GM18907 (cell line): ENCODE measurements at regions not wholly inside any gene's neighbourhood (a gene's known extent, or its start where the extent isn't known, plus 50 kb on each side); places are given as distances from the start of the nearest gene placed in this dataset.
"Not testable (repeated sequence)": the region's sequence is repeated elsewhere in the genome, so short reads cannot be mapped to it uniquely, and the experiment has no call there.

ENCODE experiments used
- ATAC-seq: cut with Tn5 transposase; IDR thresholded peaks from one replicate; pipeline ENCODE4 v1.9.1; 2021; ENCODE audit warnings: mild to moderate bottlenecking, moderate library complexity; ENCODE audit not compliant: unreplicated experiment

DNA sequence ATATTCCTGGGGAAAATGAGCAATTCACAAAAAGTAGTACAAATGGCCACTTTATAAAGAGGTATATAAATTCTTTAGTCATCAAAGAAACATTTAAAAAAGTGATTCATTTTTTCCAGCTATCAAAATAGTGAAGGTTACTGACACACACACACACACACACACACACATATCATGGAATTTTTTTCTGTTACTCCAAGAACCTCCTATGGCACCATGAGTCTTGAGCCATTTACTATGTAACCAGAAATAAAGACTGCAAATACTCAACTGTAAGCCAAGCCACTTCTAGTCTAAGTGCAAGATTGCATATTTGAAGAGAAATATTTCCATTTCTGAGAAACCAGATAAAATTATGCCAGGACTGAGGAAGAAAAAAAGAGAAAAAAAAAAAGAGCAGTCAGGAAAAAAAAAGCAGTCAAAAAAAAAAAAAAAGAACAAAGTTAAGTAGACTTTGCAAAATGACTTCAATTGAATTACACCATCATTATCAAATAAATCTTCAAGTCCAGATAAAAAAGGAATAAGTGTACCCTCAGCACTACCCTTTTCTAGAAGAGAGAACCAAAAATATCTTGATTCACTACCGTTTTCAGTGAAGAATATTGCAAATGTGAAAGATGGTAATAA, 275.7 kb downstream of the DAD1 start:
- no peak for ATAC-seq

DNA sequence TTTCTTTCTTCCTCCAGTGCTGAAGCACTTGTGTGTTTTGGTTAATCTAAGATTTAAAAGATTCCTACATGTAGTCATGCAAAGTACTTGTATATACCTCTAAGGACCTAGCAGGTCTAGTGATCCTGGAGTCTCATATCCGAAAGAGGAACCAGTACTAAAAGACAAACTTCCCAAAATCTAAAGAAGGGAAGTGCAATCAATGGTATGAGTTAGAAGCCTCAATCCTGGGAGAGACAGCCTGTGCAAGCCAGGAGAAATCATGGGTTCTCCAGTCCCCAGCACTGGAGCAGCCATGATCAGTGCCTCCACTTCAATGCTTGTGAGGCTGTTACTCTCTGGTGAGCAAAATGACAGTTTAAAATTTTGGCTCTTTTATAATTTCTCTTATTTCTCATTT, 277.4 kb downstream of the DAD1 start:
- ATAC-seq, result no peak

DNA sequence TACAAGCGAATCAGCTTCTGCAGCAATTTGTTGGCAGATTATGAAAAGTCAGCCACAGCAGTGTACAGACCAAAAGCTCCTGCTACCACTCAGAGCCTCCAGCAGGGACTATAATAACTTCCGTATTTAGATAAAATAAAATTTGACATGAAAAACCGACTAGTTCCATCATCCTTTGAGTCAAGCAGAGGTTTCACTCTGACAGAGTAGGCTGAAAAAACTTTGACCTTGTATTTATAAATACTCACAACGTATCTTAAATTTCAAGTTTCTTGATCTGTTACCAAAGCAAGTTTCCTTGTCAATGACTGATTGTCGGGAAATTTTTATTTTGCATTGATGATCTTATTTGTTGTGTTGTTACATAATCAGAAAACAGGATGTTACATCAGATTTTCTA, 283.4 kb downstream of the DAD1 start:
- ATAC-seq, result no peak

DNA sequence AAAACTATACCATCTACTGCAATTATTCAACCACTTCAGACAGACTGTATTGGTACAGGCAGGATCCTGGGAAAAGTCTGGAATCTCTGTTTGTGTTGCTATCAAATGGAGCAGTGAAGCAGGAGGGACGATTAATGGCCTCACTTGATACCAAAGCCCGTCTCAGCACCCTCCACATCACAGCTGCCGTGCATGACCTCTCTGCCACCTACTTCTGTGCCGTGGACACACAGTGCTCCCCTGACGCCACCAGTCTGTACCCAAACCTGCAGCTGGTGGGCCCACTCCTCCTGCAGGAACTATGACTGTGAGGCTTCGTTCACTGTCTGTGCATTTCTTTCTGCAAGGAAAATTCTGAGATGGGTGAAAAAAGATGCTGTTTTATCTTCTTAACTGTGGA, 284.7 kb downstream of the DAD1 start:
- ATAC-seq, result no peak

DNA sequence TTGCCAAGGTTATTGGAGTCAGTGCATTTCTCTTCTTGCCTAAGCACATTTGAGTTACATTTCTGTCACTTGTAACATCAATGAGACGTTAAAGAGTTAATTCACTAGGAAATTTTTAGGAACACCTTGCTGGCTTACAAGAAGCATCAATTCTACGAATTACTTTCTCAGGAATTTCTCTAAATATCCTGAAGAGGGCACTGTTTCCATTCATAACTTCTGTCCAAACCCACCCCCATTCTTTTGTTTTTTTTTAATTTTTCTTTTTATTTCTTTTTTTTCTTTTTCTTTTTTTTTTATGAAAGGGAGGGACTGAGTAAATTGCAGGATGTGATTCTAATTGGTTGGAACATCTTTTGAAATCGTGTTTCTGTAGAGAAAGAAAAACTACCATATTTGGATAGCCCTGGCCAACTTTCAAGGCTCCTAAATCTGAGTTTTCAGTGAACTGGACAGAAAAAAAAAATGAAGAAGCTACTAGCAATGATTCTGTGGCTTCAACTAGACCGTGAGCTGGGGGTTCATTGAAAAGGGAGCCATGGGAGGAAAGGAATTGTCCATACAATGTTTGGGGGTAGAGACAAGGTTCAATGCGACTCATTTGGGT, 285.3 kb downstream of the DAD1 start:
- ATAC-seq, result no peak

DNA sequence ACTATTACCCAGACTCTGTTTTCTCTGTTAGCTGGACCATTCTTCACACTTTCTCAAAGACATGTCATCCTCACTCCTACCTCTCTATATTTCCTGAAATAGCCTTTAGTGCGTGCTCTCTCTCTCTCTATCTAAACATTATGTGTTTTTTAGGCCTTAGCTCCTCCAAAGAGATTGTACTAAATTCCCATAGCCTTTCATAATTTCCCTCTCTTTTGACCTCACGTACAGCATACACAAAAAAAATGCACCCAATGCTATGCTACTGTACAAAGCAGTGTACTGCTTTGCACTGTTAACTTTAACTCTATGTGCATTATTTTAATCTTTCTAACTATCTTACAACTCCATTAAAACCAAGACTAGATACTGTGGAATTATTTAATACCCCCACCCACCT, 288.4 kb downstream of the DAD1 start:
- ATAC-seq, result no peak

DNA sequence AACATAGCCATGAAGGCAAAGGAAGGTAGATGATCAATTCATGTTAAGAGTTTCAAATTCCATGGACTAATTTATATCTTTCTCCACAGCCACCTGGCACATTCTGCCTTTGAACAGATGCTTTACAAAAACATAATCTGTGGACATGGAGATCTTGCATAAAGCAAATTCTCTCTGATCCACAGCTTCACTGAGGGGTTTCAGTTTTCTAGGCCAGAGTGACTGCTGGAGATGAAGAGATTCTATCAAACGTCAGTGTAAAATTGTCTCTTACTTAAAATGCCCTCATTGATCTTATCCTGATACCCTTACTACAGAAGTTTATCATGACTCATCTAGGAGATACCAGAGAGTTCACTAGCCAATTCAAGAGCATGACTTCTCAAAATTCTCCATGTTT, 291.6 kb downstream of the DAD1 start:
- ATAC-seq, result no peak

DNA sequence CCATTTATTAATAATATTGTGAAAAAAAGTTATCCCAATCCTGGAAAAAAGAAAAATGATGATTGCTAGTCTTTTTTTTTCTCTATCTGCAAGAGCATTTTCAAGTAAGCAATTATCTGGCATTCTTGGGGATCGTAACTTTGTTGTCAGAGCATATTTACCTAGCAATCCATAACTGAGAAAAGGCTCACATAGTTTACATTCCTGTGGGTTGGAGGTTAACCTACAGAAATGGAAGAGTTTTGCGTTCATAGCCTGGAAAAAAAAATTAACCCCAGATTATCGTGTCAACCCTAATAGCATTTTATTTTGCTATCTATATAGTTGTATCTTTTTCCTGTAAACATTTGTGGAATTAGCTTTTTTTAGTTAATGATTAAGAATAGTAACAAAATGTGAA, 292.3 kb downstream of the DAD1 start:
- ATAC-seq, result no peak

DNA sequence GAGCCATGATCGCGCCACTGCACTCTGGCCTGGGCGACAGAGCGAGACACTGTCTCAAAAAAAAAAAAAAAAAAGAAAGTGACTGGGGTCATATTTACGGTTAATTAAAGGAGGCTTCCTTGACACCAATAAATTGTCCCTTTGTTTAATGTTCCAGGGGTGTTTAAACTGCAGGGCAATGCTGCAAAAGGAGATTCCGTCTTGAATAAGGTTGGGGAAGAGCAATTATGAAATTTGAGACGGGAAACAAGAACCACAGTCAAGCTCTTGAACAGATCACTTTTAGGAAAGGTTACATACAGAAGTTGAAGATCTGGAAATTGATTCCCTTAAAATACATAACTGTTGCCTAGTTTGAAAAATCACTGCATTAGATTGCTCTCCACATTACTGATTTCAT, 292.9 kb downstream of the DAD1 start:
- no peak for ATAC-seq

DNA sequence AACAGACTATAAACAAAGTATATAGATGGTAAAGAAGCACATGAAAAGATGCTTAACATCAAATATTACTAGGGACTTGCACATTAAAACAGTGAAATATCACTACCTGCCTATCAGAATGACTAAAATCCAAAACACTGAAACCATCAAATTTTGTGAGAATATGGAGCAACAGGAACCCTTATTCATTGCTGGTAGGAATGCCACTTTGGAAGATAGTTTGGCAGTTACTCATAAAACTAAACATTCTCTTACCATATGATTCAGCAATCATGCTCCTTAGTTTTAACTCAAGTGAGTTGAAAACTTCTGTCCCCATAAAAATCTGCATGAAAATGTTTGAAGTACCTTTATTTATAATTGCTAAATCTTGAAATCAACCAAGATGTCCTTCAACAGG, 297.6 kb downstream of the DAD1 start:
- no peak for ATAC-seq

DNA sequence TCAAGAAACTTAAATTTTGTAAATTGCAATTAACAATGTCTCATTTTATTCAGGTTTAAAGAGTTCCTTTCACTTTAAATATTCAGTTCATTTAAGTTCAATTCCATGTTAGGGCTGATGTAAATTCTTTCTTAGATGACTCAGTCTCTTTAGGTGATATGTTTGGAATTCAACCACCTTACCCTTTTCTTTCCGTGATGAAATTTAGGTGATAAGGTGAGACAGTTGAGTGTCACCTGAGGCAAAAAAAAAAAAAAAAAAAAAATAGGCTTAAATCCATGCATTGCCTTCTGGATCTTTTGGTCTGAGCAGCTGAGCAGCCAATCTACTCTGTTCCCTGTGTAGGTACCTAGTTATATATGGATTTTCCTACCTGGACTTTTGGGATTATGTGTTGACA, 299.5 kb downstream of the DAD1 start:
- ATAC-seq, result no peak

DNA sequence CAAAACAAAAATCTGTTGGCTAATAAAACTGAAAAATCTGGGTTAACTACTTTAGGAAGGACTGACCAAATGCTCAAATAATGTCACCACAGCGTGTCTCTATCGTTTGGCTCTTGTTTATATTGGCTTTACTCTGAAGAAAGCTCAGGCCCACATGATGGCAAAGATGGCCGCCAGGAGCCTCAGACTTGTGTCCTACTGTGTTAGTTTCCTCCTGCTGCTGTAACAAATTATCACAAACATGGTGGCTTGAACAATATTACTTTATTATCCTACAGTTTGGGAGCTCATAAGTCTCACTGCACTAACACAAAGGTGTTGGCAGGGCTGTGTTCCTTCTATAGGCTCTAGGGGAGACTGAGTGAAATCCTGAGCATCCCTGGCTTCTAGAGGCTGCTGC, 303.0 kb downstream of the DAD1 start:
- ATAC-seq, result no peak

DNA sequence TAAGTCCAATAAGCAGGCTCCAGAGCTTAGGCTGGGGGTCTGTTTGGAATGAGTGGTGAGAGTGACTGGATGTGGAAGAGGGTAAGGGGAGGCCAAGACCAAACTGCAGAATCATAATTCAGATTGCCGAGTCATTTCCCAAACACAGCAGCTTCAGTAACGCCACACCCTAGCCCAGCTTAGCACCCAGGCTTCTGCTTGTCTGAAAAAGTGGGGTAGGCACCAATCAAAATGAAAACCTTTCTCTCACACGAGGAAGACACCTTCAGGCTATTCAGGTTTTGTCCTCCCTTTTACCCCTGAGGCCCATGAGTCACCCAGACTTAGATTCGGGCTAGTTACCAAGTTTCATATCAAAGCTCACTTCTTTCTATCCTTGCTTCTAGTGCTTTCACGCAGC, 306.1 kb downstream of the DAD1 start:
- no peak for ATAC-seq

DNA sequence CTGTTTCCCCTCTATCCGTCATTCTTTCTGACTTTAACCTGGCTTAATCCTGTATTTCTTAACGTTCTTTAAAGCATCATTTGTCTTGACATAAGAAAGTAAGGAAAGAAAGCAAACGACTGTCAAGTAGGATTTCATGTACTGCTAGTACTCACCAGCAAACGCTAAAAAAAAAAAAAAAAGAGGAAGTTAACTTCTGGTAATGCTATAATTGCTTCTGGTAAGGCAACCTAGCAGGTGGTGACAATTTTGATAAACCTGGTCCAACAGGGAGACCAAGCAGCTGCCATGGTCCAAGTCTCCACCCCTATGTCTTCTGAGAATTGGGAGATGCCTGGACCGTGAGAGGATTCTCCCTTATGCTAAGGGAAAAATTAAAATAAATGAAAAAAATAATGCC, 306.6 kb downstream of the DAD1 start:
- ATAC-seq, result no peak

DNA sequence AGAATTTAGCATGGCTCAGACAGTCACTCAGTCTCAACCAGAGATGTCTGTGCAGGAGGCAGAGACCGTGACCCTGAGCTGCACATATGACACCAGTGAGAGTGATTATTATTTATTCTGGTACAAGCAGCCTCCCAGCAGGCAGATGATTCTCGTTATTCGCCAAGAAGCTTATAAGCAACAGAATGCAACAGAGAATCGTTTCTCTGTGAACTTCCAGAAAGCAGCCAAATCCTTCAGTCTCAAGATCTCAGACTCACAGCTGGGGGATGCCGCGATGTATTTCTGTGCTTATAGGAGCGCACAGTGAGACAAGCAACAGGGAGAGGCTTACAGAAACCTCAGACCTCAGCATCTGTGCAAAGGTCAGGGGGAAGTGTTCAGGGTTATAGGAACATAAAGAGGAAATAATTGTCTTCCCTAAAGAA, 307.6 kb downstream of the DAD1 start:
- ATAC-seq, result not testable (repeated sequence)

DNA sequence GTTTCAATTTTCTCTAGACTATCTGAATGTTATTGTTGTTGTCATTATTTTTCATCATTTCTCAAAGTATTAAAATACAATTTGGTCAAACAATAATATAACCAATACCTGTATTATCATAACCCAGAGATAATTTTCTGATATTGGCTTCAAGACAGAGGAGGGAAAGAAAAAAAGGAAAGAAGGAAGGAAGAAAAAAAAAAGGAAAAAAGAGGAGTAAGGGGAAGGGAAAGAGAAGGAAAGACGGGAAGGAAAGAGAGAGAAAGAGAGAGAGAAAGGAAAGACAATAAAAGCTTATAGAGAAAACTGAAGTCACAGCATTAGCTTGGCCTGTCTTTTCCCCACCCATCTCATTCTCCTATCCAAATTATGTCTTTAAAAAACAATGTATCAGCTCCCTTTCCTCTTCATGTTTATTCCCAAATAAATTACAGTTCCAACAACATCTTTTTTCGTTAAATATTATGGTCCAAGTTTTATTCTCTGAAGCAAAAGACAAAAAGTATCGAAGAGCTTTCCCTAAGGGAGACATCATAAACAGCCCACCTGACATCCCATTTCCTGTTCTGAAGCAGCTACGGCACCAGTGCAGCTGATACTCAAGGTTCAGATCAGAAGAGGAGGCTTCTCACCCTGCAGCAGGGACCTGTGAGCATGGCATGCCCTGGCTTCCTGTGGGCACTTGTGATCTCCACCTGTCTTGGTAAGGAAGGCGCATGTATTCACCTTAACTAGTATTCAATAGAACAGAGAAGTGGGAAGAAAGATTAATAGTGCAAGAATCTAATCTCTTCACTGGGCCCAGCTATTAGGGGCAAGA, 308.3 kb downstream of the DAD1 start:
- no peak for ATAC-seq

DNA sequence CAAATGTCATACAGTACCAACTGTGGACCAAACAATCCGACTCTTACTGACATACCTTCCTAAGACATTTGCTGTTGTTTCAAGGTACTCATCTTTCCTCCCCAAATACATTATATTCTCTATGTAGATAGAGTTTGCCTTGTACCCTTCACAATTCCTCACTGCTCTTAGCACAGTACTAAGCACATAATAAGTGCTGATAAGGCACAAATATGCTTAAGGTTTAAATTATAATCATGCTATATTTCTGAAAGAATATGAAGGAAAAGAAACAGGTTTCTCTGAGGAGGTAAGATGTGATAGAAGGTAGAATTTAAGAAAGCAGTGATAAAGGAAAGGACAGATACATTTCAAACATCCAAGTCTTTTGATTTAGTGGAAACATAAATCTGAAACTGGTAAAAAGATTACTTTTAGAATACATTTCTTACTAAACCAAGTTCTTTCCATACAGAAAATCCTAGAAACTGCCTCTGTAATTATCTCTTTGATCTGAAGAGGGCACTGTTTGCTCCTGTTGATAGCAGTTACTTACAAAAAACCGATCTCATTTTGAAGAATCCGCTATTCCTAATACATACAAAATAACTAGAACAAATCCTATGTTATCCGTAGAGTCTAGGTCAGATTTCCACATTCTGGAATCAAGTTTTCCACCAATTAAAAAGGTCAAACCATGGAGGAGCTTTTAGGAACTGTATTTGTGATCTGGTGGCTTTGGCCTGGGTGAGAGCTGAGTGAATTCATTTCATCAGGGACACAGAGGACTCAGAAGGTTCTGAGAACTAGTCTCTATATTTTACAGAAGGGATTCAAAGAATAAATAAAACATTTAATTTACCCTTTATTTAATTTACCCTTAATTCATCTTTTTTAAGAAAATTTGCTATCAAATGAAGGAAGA, 311.9 kb downstream of the DAD1 start:
- ATAC-seq, result no peak

DNA sequence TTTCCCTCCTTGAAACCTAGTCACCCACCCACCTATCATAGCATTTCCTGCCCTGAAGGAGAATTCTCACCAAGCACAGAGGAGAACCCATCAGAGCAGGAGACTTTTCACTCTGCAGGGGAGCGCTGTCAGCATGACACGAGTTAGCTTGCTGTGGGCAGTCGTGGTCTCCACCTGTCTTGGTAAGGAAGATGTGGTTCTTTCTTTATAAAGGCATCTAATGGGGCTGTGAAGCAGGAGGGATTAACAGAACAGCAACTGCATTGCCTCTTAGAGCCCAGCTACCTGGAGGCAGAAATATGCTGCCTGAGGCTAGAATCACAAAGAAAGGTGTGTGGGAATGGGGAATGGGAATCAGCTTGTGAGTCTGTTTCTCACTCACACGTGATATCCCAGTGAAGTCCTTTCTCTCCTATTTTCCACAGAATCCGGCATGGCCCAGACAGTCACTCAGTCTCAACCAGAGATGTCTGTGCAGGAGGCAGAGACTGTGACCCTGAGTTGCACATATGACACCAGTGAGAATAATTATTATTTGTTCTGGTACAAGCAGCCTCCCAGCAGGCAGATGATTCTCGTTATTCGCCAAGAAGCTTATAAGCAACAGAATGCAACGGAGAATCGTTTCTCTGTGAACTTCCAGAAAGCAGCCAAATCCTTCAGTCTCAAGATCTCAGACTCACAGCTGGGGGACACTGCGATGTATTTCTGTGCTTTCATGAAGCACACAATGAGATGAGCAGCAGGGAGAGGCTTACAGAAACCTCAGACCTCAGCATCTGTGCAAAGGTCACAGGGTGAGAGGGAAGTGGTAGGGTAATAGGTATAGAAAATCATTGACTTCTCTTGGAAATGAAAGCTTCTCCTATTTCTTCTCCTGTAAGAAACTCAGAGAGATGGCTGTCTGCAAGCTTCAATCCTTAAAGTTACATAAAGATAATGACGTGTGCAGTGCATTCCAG, 316.9 kb downstream of the DAD1 start:
- ATAC-seq, result no peak

DNA sequence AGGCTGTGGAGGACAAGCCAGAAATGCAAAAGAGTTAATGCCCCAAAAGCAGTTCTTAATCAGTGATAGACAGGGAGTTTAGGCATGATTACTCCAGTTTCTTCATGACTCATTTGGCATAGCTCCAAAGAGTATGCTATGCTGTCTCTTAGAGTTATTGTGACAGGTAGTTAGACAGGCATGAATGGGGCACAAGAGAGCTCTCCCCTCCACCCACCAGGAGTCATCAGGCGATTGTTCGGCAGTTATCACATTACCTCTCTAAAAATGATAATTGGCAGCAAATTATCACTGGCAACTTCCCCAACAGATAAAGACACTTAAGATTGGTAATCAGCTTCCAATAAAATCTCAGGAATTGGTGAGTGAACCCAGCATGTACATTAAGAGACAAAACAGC, 320.1 kb downstream of the DAD1 start:
- ATAC-seq, result no peak

DNA sequence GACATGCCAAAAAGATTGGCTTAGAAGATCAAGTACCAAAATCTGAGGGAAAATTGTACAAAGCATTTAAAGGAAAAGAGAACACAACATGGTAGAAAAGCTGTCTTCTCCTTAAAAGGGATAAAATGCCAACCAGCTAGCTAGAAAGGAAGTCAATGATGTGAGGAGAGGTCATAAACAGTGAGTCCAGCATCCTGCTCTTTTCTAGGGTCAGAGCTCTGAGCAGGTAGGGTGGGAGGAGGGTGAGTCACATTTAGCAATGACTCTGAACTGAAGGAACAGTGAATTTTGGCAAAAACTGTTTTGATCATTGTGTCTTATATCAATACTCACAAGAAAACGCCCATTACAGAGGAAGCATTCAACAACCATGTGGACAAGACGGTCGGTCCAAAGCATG, 322.3 kb downstream of the DAD1 start:
- ATAC-seq, result no peak
